ENCODE measurements at regions not wholly inside any gene's neighbourhood (a gene's known extent, or its start where the extent isn't known, plus 50 kb on each side); places are given as distances from the start of the nearest gene placed in this dataset.

DNA sequence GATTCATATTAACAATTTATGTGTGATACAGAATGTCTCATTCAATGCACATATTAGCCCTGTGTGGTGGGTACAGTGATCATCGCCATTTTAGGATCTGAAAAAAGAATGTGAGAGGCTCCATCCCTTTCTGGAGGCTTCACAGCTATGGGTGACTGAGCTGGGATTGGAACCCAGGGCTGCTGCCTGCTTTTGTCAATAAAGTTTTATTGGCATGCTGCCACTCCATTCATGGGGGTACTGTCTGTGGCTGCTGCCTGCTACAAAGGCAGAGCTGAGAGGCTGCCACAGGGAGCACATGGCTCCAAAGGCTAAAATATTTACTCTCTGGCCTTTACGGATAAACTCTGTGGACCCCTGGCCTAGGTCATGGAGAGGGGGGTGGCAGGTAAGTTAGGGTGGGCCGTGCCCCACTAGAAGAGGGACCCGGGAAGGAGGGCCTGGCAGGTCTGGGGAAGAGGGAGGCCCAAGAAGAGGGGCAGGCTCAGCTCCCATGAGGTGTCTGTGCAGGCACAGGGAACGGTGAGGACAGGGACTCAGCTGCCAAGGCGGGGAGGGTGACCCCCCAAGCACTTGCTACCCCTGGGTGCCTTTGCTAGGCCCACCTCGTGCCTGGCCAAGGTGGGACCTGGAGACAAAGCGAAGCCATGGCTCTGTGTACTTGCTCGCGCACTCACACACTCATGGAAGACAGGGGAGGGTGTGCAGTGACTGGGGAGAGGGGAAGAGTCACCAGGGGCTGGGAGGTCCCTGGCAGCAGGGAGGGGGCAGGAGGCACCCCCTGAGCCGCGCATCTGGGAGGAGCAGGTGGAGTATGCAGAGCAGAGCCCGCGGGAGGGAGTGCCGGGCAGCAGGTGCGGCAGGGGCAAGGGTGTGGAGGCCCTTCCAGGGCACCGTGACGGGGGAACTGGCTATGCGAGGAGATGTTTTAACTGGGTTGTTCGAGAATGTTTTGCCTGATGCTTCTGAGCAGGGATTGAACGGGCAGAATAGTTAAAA lies 335.3 kb downstream of the CTTN start:
- no peak for DNase-seq

GRCh38 chr11:70734379-70734778 lies 336.1 kb downstream of the CTTN start:
- no peak for DNase-seq

DNA sequence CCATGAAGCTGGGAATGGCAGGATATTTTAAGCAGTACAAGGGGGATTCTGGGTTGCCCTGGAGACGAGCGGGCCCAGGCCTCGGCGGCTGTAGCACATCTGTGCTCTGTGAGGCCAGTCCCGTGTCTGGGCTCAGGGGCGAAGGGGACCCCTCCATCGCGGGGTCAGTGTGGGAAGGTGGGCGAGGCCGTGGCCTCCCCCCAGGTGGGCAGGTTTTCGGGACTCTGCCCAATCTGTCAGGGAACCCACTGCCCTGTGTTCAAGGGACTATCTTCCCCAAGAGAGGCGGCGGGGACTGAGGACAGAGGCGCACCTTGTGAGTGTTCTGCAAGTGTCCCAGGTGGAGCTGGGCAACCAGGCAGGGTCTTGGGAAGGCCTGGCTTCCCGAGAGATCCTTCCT lies 336.6 kb downstream of the CTTN start:
- DNase-seq: no peak

- no peak for DNase-seq
Observed at GRCh38 chr11:70735976-70736375, 337.6 kb downstream of the CTTN start.

GRCh38 chr11:70736461-70736860 lies 338.1 kb downstream of the CTTN start:
- no peak for DNase-seq

DNA sequence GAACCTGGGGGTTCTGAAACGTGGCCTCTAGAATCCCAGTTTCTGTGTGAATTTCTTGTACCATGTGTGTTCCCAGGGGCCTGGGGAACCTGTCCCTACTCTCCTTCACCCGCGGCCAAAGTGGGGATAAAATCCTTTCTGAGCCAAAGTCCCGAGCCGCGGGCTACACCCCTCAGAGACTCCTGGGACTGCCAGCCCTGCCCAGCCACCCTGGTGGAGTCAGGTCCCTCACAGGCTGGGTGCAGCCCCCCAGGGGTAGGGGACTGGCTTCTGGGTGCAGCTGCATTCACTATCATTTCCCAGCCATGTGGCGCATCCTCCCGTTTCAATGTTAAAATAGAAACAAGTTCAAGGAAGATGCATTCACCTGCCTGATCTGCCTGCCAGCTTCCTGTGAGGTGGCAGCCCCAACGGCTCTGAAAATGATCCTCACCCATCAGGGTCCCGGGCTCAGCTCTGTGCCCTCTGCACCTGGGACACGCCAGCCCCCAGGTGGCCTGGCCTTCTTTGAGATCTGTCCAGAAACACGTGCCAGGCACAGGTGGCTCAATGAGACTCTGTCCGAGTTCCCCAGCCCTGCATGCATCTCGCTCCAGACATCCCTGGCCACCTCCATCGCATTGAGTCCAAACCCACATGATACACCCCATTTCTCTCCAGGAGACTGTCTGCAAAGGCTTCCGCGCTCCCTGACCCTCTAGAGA lies 338.8 kb downstream of the CTTN start:
- DNase-seq: no peak

DNA sequence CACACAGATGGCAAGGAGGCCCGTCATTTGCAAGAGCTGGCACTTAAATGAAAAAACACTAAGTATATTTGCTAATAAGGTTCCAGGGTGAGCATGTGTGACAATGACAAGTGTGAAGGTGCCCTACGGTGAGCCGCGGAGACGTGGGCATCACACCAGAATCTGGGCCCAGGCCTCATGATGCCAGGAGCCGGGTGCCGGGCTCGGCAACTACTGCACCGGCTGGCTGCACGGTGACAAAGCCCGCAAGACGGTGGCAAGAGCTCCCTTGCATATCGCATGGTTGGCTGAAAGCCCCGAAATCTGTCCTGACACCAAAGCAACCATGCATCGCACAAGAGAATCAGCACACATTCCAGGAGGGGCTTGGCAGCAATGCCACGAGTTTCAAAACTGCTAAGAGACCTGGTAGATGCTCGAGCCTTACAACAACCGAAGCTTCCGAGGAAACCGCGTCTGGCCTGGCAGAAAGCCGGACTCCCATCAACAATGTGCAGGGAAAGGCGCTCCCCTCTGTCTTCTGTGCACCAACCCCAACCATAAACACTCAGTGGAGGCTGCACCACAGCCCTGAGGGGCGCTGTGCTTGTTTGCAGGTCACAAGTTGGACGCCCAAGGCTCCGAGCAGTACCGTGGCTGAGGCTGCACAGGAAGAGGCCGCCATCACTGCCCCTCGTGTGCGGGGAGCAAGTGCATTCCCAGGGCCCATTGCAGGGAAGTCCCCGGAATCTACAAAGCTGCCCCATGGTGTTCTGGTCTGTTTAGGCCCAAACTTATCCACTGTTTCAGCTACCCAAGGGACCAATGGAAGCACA lies 339.7 kb downstream of the CTTN start:
- DNase-seq: no peak

DNA sequence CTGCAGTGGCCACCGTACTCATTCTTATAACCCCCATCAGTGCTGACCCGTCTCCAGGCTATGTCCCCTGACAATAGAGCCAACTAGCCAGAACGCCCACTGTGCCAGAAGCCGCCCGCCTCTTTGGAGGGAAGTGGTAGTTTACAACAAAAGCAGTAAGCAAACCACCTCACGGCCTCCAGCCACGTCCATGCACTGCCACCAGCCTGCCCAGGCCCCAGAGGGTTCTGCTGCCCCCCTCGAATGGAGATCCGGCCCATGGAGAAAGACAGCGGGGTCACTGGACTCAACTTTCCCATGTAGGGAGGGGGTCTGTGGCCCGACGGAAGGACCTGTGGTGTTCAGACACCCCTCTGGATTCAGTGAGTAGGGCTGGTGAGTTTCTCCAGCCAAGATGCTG lies 340.3 kb downstream of the CTTN start:
- DNase-seq: no peak

DNA sequence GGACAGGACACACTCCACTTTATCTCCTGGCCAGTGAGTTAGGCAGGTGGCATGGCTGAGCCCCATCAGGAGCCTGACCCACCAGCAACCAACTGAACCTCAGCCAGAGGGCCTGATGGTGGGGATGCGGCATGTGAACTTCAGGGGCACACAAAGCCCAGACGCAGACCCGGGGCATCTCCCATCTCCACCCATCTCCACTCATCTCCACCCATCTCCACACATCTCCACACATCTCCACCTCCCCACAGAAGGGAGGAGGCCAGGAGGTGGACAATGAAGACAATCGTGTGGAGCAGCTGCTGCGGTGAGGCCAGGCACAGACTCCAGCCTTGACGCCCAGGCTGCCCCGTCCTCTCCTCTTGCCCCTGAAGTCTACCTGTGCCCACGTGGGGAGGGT lies 340.8 kb downstream of the CTTN start:
- DNase-seq: no peak

GRCh38 chr11:70739811-70740487 lies 341.6 kb downstream of the CTTN start:
- no peak for DNase-seq

- no peak for DNase-seq
Observed at GRCh38 chr11:70740488-70740851, 342.1 kb downstream of the CTTN start.

- DNase-seq: no peak
Observed at GRCh38 chr11:70741085-70741484, 342.8 kb downstream of the CTTN start.

DNA sequence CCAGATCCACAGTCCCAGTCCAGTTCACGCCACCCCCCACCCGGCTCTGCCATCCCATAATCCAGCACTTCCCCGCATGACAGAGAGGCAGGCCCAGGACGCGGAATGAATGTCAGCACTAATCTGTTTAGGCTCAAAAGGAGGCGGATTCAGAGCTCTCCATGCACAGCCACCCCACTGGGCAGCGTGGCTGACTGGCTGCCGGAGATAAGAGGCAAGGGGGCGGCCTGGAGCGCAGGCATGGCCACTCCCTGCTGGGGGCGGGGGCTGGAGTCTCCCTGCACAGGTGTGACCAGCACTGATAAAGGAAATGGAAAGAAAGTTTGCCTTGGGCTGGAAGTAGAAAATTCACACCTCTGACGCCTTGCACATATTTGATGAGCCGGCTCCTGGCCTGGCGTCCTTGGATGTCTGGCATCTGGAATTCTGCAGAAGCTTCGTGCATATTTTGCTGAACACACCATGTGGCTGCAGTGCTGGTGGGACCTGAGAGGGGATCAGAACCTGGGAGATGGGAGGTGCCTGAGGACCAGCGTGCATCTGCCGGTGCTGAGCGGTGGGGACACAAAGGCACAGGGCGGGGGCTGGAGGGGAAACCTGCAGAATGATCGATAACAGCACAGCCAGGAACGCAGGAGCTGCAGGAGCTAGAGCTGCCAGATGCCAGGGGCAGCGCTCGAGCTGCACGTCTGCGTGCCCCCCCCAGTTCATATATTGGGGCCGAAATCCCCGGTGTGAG lies 344.4 kb downstream of the CTTN start:
- DNase-seq: no peak

GRCh38 chr11:70743329-70743728 lies 345.0 kb downstream of the CTTN start:
- DNase-seq: no peak

DNA sequence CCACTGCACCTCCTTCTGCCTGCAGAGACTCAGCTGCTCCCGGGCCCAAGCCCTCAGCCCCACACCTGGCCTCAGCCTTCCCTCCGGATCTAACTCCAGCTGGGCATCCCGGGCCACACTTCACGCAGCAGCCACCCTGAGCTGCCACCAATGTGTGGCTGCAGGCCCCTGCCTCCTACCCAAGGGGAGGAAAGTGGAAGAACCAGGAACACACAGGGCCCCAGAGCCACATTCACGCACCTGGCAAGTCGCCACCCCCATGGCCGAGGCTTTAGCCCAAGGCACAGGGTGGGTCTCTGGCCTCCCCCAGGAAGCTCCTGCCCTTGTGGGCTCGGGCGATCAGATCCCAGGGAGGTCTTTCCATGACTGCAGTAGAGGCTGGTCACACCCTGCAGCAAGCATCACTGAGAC lies 345.6 kb downstream of the CTTN start:
- DNase-seq: no peak

DNA sequence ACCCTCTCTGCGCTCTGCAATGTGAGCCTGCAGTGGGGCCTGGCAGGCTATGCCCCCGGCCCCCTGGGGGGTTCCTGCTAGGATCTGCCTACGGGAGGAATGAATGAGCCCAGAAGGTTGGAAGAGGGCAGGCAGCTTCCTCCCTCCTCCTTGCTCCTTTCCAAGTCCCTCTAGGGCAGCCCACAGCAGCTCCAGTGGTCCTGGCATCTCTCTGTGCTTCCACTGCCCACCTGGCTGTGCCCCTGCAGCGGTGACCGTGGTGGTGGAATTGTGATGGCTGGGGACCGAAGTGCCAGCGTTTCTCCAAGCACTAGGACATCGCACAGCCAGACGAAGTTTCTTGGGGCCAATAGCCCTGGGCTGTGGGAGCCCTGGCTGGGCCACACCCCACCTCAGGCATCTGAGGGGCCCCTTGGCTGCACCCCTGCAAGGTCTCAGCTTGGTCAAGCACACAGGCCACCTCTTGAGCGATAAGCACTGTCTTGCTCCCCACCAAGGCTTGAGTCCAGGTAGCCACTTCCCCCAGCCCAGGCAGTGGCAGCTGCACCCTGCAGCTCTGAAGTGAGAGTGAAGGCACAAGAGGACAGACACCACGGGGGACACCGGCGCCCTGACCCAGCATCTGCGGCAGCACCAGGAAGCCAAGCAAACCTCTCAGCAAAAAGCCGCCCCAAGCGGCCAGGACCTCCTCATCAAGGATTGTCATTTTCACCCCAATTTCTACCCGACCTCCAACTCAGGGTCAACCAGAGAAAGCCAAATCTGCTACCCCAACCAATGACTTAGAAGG lies 346.3 kb downstream of the CTTN start:
- no peak for DNase-seq

DNA sequence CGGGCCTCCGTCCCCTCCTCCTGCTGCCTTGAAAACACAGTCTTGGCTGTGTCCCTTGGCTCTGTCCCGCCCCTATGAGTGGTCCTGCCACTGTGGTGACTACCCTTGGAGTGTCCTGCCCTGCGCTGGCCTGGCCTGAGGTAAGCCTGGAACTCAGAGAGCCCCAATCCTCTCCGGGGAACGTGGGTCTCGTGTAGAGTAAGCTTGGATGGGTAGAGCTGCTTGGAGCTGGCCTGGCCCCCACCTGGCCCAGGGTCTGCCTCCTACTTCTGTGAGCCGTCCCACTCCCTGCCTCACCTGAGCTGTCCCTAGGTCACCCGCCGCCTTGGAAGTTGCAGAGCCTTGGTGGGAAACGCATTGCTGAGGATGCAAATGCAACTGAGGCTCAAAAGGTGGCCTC lies 347.1 kb downstream of the CTTN start:
- no peak for DNase-seq

- DNase-seq: no peak
Observed at GRCh38 chr11:70745941-70746340, 347.6 kb downstream of the CTTN start.

DNA sequence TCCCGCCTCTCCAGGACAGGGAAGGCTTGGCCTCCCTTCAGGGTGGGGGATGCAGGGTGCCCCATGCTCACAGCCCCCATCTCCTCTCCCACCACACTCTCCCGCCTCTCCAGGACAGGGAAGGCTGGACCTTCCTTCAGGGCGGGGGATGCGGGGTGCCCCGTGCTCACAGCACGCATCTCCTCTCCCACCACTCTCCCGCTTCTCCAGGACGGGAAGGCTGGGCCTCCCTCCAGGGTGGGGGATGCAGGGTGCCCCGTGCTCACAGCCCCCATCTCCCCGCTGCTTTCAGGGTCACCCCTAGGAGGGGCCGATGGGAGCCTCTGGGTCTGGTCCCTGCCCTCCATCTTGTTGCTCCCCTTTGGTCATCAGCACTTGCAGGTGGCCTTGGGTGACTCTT lies 348.0 kb downstream of the CTTN start:
- DNase-seq: no peak

DNA sequence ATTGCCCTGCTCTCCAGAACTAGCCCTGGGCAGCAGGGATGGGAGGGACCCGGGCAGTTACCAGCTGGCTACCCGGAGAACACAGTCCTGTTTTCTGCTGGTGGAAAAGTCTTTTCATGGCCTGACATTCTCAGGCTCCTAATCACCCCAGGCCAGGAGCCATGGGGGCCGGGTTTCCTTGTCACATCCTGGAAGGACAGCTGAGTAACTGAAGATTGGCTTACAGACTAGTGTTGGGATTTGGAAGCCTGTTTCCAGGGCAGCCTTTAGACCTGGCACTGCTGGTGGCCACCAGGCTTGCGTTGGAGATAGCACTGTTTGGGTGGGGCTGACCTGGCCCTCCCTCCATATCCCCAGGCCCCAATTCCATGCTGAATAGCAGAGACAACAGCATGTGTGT lies 349.0 kb downstream of the CTTN start:
- no peak for DNase-seq

DNA sequence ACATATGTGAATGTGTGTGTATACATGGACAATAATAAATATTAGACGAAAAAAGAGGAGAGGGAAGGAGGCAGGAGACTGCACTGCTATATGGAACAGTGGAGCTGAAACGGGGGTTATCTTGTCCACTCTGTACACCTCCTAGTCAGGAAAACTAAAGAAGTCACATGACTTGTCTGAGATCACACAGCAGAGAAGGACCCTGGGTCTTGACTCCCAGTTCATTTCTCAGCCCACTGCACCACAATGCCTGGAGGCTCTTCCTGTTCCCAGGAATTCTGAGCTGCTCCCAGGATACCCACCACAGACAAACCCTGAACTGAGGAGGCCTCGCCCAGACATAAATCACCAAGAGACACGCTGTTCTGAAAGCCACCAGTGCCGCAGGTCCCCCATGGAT lies 349.6 kb downstream of the CTTN start:
- DNase-seq: no peak
